ENCODE measurements at regions not wholly inside any gene's neighbourhood (a gene's known extent, or its start where the extent isn't known, plus 50 kb on each side); places are given as distances from the start of the nearest gene placed in this dataset.

DNA sequence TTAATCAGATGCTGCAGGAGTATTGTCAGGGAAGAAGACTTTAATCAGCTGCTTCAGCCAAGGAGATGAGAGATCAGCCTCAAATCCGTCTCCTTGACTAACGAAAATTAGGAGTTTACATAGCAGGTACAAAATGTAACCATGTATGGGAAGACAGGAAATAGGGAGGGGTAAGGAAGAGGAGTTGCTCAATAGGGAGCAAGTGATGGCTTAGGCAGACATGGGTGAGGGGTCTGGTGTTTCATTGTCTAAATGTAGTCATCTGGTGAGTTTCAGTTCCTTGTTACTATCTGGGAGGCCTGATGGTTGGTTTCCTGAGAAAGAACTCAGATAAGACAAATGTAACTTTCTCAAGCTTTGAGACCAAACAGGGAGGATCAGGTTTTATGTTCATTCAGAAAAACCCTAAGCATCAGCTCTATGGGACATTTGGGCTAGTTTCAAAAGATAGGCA, 217.3 kb upstream of the SULF2 start:
- Mint-ChIP-seq H3K9me3 (peaks cover 12% of the 10 kb centered on the region), H3K4me1 (peaks cover 8% of the 10 kb centered on the region), H3K36me3 (ENCODE audit: low read depth) (peaks cover 2% of the 10 kb centered on the region), H3K4me3 (no peak overlapping the region), H3K27me3 (ENCODE audit: insufficient read depth) (peaks cover 7% of the 10 kb centered on the region), H3K27ac (no peak overlapping the region)
- no peak overlapping the region for H3K9ac ChIP-seq (ENCODE audit: extremely low read depth, low read length, poor library complexity, severe bottlenecking)
- DNase-seq, result no peak
- WGBS, 2 experiments (ENCODE audit: insufficient coverage in 1 of 2, insufficient read length in 1 of 2), result 71 to 82% methylated on average over 2 of the region's 2 CpGs
- TF ChIP-seq, protein P1, sequence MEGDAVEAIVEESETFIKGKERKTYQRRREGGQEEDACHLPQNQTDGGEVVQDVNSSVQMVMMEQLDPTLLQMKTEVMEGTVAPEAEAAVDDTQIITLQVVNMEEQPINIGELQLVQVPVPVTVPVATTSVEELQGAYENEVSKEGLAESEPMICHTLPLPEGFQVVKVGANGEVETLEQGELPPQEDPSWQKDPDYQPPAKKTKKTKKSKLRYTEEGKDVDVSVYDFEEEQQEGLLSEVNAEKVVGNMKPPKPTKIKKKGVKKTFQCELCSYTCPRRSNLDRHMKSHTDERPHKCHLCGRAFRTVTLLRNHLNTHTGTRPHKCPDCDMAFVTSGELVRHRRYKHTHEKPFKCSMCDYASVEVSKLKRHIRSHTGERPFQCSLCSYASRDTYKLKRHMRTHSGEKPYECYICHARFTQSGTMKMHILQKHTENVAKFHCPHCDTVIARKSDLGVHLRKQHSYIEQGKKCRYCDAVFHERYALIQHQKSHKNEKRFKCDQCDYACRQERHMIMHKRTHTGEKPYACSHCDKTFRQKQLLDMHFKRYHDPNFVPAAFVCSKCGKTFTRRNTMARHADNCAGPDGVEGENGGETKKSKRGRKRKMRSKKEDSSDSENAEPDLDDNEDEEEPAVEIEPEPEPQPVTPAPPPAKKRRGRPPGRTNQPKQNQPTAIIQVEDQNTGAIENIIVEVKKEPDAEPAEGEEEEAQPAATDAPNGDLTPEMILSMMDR (conservative IDR thresholded peaks at IDR 0.05), result no peak
- no peaks in the 10 kb centered on the region for H3K36me3 ChIP-seq (ENCODE audit: control insufficient read depth, insufficient read depth, low read length)
- H3K9me3 ChIP-seq (ENCODE audit: control insufficient read depth, low read length), result no peaks in the 10 kb centered on the region
- peak overlapping the region; percentile 53 for H3K4me3 ChIP-seq (ENCODE audit: low read length)
- H3K27me3 ChIP-seq (ENCODE audit: control insufficient read depth, insufficient read depth, low read length, poor library complexity, severe bottlenecking), result no peaks in the 10 kb centered on the region
- H3K4me1 ChIP-seq (ENCODE audit: control insufficient read depth, insufficient read depth, low read length), result no peaks in the 10 kb centered on the region
- no peak overlapping the region for H3K27ac ChIP-seq (ENCODE audit: low read depth, low read length)

DNA sequence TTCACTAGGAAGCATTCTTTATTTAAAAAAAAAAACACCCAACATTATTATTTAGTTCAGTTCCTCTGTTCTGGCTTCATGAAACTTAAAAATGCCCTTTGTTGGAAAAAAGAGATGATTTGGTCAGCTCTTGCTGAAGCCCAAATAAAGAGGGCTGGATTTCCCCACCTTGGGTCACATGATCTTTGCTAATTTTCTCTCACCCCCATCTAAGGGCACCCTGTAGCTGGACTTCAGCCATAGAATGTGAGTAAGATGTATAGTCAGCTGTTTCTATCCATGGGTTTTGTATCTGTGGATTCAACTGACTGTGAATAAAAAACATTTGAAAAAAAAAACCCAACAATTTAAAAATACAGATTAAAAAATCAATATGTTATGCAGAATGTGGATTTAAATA, 213.9 kb upstream of the SULF2 start:
- H3K27ac Mint-ChIP-seq, result no peak overlapping the region
- Histone ChIP-seq H3K4me1 (ENCODE audit: control insufficient read depth, insufficient read depth, low read length) (no peaks in the 10 kb centered on the region), H3K36me3 (ENCODE audit: control insufficient read depth, insufficient read depth, low read length) (no peaks in the 10 kb centered on the region), H3K9ac (ENCODE audit: extremely low read depth, low read length, poor library complexity, severe bottlenecking) (no peak overlapping the region), H3K27ac (ENCODE audit: low read depth, low read length) (peak overlapping the region; percentile 22), H3K9me3 (ENCODE audit: control insufficient read depth, low read length) (peaks cover 11% of the 10 kb centered on the region), H3K27me3 (ENCODE audit: control insufficient read depth, insufficient read depth, low read length, poor library complexity, severe bottlenecking) (no peaks in the 10 kb centered on the region), H3K4me3 (ENCODE audit: low read length) (no peak overlapping the region)
- peaks cover 13% of the 10 kb centered on the region for H3K9me3 Mint-ChIP-seq
- peaks cover 2% of the 10 kb centered on the region for H3K36me3 Mint-ChIP-seq (ENCODE audit: low read depth)
- no peak overlapping the region for H3K4me3 Mint-ChIP-seq
- peaks cover under 1% of the 10 kb centered on the region for H3K27me3 Mint-ChIP-seq (ENCODE audit: insufficient read depth)
- TF ChIP-seq, protein P1 (conservative IDR thresholded peaks at IDR 0.05), result no peak
- peaks cover 8% of the 10 kb centered on the region for H3K4me1 Mint-ChIP-seq
- no peak for DNase-seq

DNA sequence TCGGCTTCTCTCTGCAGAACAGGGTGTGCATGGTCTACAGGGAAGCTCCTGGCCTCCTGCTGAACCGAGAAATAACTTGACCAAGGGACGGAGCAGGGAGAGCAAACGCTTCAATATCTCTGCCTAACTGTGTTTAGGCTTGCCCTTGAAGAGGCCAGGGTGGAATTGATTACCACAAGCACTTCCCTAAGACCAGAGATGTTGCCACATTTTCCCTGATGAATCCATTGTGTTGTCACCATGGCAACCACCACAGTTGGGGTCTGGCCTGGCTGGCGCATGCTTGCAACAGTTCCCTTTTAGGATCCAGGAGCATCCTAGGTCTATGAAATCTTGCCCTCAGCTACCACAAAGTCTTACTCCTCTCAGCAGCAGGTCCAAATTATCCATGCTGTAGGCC, 213.5 kb upstream of the SULF2 start:
- Histone ChIP-seq H3K9ac (ENCODE audit: extremely low read depth, low read length, poor library complexity, severe bottlenecking) (no peak overlapping the region), H3K27ac (ENCODE audit: low read depth, low read length) (peak overlapping the region; percentile 22), H3K36me3 (ENCODE audit: control insufficient read depth, insufficient read depth, low read length) (no peaks in the 10 kb centered on the region), H3K4me1 (ENCODE audit: control insufficient read depth, insufficient read depth, low read length) (no peaks in the 10 kb centered on the region), H3K27me3 (ENCODE audit: control insufficient read depth, insufficient read depth, low read length, poor library complexity, severe bottlenecking) (no peaks in the 10 kb centered on the region), H3K9me3 (ENCODE audit: control insufficient read depth, low read length) (peaks cover 15% of the 10 kb centered on the region), H3K4me3 (ENCODE audit: low read length) (no peak overlapping the region)
- H3K27me3 Mint-ChIP-seq (ENCODE audit: insufficient read depth), result no peaks in the 10 kb centered on the region
- 72 to 86% methylated on average over 5 of the region's 5 CpGs for WGBS, 2 experiments (ENCODE audit: insufficient coverage in 1 of 2, insufficient read length in 1 of 2)
- H3K9me3 Mint-ChIP-seq, result peaks cover 17% of the 10 kb centered on the region
- TF ChIP-seq, protein P1 (conservative IDR thresholded peaks at IDR 0.05), result no peak
- peaks cover 2% of the 10 kb centered on the region for H3K36me3 Mint-ChIP-seq (ENCODE audit: low read depth)
- no peak overlapping the region for H3K27ac Mint-ChIP-seq
- no peak for DNase-seq
- no peak overlapping the region for H3K4me3 Mint-ChIP-seq
- H3K4me1 Mint-ChIP-seq, result peaks cover 8% of the 10 kb centered on the region
